H9 (cell line): ENCODE measurements at regions not wholly inside any gene's neighbourhood (a gene's known extent, or its start where the extent isn't known, plus 50 kb on each side); places are given as distances from the start of the nearest gene placed in this dataset.

Experiments used
- DNase-seq: peaks from one replicate; pipeline ENCODE4 v3.0.0-alpha.2; 2017
- H2AFZ ChIP-seq: one replicate; pipeline ENCODE4 v1.6.1; 2013; ENCODE audit warnings: mild to moderate bottlenecking, low read length, control low read depth, moderate library complexity
- H2AK5ac ChIP-seq: 2 replicates; pipeline ENCODE4 v1.6.1; 2013; ENCODE audit warnings: low read length, control low read depth, mixed read lengths; ENCODE audit not compliant: insufficient read length
- H2BK120ac ChIP-seq: one replicate; pipeline ENCODE4 v1.6.1; 2013; ENCODE audit warnings: low read depth, mild to moderate bottlenecking, low read length, control low read depth, inconsistent platforms; ENCODE audit not compliant: poor library complexity, severe bottlenecking
- H2BK12ac ChIP-seq: 2 replicates; pipeline ENCODE4 v1.6.1; 2013; ENCODE audit warnings: low read length, control low read depth, mixed read lengths, low read depth; ENCODE audit not compliant: insufficient read length
- H2BK15ac ChIP-seq: 2 replicates; pipeline ENCODE4 v1.6.1; 2013; ENCODE audit warnings: low read depth, low read length, control low read depth
- H2BK20ac ChIP-seq: one replicate; pipeline ENCODE4 v1.6.1; 2013; ENCODE audit warnings: low read depth, mild to moderate bottlenecking, low read length, control low read depth, inconsistent platforms; ENCODE audit not compliant: poor library complexity, severe bottlenecking
- H2BK5ac ChIP-seq: 2 replicates; pipeline ENCODE4 v1.6.1; 2013; ENCODE audit warnings: low read length, control low read depth, mixed read lengths; ENCODE audit not compliant: insufficient read length
- H3K14ac ChIP-seq: 2 replicates; pipeline ENCODE4 v1.6.1; 2013; ENCODE audit warnings: low read length, control low read depth; ENCODE audit not compliant: insufficient read depth
- H3K18ac ChIP-seq: 2 replicates; pipeline ENCODE4 v1.6.1; 2013; ENCODE audit warnings: low read depth, mild to moderate bottlenecking, mixed read lengths, low read length, control low read depth; ENCODE audit not compliant: insufficient read length
- H3K23ac ChIP-seq: 2 replicates; pipeline ENCODE4 v1.6.1; 2013; ENCODE audit warnings: low read length, control low read depth, mixed read lengths, low read depth; ENCODE audit not compliant: insufficient read length
- H3K23me2 ChIP-seq: 2 replicates; pipeline ENCODE4 v1.6.1; 2013; ENCODE audit warnings: low read depth, mild to moderate bottlenecking, mixed read lengths, low read length, control low read depth; ENCODE audit not compliant: insufficient read length, poor library complexity, severe bottlenecking
- H3K27ac ChIP-seq: 2 replicates; pipeline ENCODE4 v1.5.1; 2013; ENCODE audit warnings: low read length, control low read depth, mixed read lengths, low read depth; ENCODE audit not compliant: insufficient read length
- H3K27me3 ChIP-seq: 2 replicates; pipeline ENCODE4 v1.6.1; 2013; ENCODE audit warnings: low read length, control low read depth, inconsistent platforms; ENCODE audit not compliant: insufficient read depth
- H3K4ac ChIP-seq: 2 replicates; pipeline ENCODE4 v1.6.1; 2013; ENCODE audit warnings: low read depth, mild to moderate bottlenecking, control low read depth, inconsistent platforms, low read length, moderate library complexity
- H3K4me1 ChIP-seq: 2 replicates; pipeline ENCODE4 v1.6.1; 2013; ENCODE audit warnings: low read length, control low read depth, inconsistent platforms; ENCODE audit not compliant: insufficient read depth
- H3K4me2 ChIP-seq: 2 replicates; pipeline ENCODE4 v1.6.1; 2013; ENCODE audit warnings: low read length, control low read depth, mixed read lengths; ENCODE audit not compliant: insufficient read length, insufficient read depth
- H3K56ac ChIP-seq: 2 replicates; pipeline ENCODE4 v1.6.1; 2013; ENCODE audit warnings: low read depth, mild to moderate bottlenecking, mixed read lengths, low read length, control low read depth; ENCODE audit not compliant: insufficient read length
- H3K79me1 ChIP-seq: 2 replicates; pipeline ENCODE4 v1.6.1; 2013; ENCODE audit warnings: low read depth, mild to moderate bottlenecking, moderate library complexity, low read length, control low read depth, inconsistent platforms; ENCODE audit not compliant: insufficient read depth, poor library complexity, severe bottlenecking
- H3K79me2 ChIP-seq: 2 replicates; pipeline ENCODE4 v1.6.1; 2013; ENCODE audit warnings: low read length, control low read depth, inconsistent platforms; ENCODE audit not compliant: insufficient read depth
- H3K9ac ChIP-seq: 2 replicates; pipeline ENCODE4 v1.6.1; 2013; ENCODE audit warnings: low read length, control low read depth, mixed read lengths; ENCODE audit not compliant: insufficient read length; ENCODE audit errors: extremely low read depth
- H3K9me3 ChIP-seq: one replicate; pipeline ENCODE4 v1.6.1; 2013; ENCODE audit warnings: low read depth, low read length, inconsistent platforms; ENCODE audit not compliant: control insufficient read depth
- H3T11ph ChIP-seq: one replicate; pipeline ENCODE4 v1.6.1; 2013; ENCODE audit warnings: mild to moderate bottlenecking, low read length, control low read depth, inconsistent platforms
- H4K20me1 ChIP-seq: one replicate; pipeline ENCODE4 v1.6.1; 2013; ENCODE audit not compliant: control insufficient read depth, insufficient read length, insufficient read depth
- H4K5ac ChIP-seq: 2 replicates; pipeline ENCODE4 v1.6.1; 2013; ENCODE audit warnings: low read depth, mild to moderate bottlenecking, mixed read lengths, low read length, control low read depth; ENCODE audit not compliant: insufficient read length
- H4K8ac ChIP-seq: replicated peaks from 2 replicates; pipeline ENCODE4 v1.6.1; 2013; ENCODE audit warnings: low read length, control low read depth, mixed read lengths, low read depth; ENCODE audit not compliant: insufficient read length
- H4K91ac ChIP-seq: 2 replicates; pipeline ENCODE4 v1.6.1; 2013; ENCODE audit warnings: low read depth, mild to moderate bottlenecking, moderate library complexity, mixed read lengths, low read length, control low read depth; ENCODE audit not compliant: insufficient read length
- H3K27ac Mint-ChIP-seq, 3 experiments: 2 replicates in 2 of 3; 3 replicates in 1 of 3; pipeline ENCODE4 v1.8.0; 2020 to 2021; ENCODE audit warnings: mixed read lengths in 3 of 3, mild to moderate bottlenecking in 1 of 3, moderate library complexity in 1 of 3
- H3K27me3 Mint-ChIP-seq: 2 replicates; pipeline ENCODE4 v1.8.0; 2021; ENCODE audit warnings: low read depth, mild to moderate bottlenecking, moderate library complexity, mixed read lengths
- H3K36me3 Mint-ChIP-seq, 3 experiments: 2 replicates in 2 of 3; 3 replicates in 1 of 3; pipeline ENCODE4 v1.8.0; 2020 to 2021; ENCODE audit warnings: low read depth in 3 of 3, mixed read lengths in 3 of 3; ENCODE audit not compliant: insufficient read depth in 1 of 3
- H3K4me1 Mint-ChIP-seq, 2 experiments: 2 replicates each; pipeline ENCODE4 v1.8.0; 2020; ENCODE audit warnings: mixed read lengths in 2 of 2
- H3K4me3 Mint-ChIP-seq, 2 experiments: 2 replicates in 1 of 2; 3 replicates in 1 of 2; pipeline ENCODE4 v1.8.0; 2020 to 2021; ENCODE audit warnings: mild to moderate bottlenecking in 2 of 2, mixed read lengths in 2 of 2, moderate library complexity in 1 of 2
- H3K9me3 Mint-ChIP-seq, 2 experiments: 2 replicates in 1 of 2; 3 replicates in 1 of 2; pipeline ENCODE4 v1.8.0; 2020; ENCODE audit warnings: mild to moderate bottlenecking in 2 of 2, mixed read lengths in 2 of 2, moderate library complexity in 1 of 2
- CTCF ChIP-seq: fragments of 200-600 bp; sonication (generic); conservative IDR thresholded peaks from 3 replicates; pipeline ENCODE4 v1.8.0; 2021; ENCODE audit warnings: antibody characterized with exemption, mild to moderate bottlenecking
- WGBS: extraction: QIAGEN DNeasy Blood & Tissue Kit; methylation state at CpG from one replicate; pipeline ENCODE4 v1.1.7; 2013; ENCODE audit warnings: missing lambda C conversion rate, low lambda C conversion rate, mixed read lengths; ENCODE audit not compliant: insufficient read length; ENCODE audit errors: extremely low coverage; 5-methylcytosine and 5-hydroxymethylcytosine counted together

DNA sequence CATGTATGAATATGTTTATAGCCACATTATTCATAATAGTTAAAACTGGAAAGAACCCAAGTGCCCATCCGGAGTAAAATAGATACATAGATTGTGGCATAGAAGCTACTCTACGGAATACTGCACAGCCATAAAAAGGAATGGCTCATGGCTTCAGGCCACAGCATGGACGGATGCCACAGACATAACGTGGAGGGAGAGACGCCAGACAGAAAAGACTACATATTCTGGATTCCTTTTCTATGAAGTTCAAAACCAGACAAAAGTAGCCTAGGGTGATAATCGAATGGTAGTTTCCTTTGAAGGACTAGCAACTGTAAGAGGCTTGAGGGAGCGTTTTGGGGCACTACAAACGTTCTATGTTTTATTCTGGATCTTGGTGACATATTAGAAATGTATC is 58.9 kb upstream of the FOXI2 start:
- no peak overlapping the region for H3K4me3 Mint-ChIP-seq
- no peak overlapping the region for H2BK5ac ChIP-seq
- H3K4me1 Mint-ChIP-seq: peaks cover 0 to 6% of the 10 kb centered on the region in 2 experiments; a peak in 2 of 4 replicates
- no peak overlapping the region for H3K56ac ChIP-seq
- no peaks in the 10 kb centered on the region for H3K9me3 ChIP-seq
- H3K79me2 ChIP-seq: no peaks in the 10 kb centered on the region
- no peaks in the 10 kb centered on the region for H3K36me3 Mint-ChIP-seq
- H4K20me1 ChIP-seq: no peaks in the 10 kb centered on the region
- WGBS: no CpG with 5 or more reads among the region's 8 CpGs
- H2AK5ac ChIP-seq: no peak overlapping the region
- no peak overlapping the region for H3K4me2 ChIP-seq
- H2BK20ac ChIP-seq: no peak overlapping the region
- H3K27ac Mint-ChIP-seq: no peak overlapping the region
- no peak overlapping the region for H4K8ac ChIP-seq
- no peak overlapping the region for H4K91ac ChIP-seq
- no peaks in the 10 kb centered on the region for H3K27me3 ChIP-seq
- no peak overlapping the region for H3T11ph ChIP-seq
- no peaks in the 10 kb centered on the region for H3K23me2 ChIP-seq
- H3K9ac ChIP-seq: no peak overlapping the region
- no peak overlapping the region for H2BK120ac ChIP-seq
- no peak overlapping the region for H2BK12ac ChIP-seq
- H2BK15ac ChIP-seq: no peak overlapping the region
- H2AFZ ChIP-seq: no peak overlapping the region
- no peak overlapping the region for H3K18ac ChIP-seq
- no peak overlapping the region for H3K14ac ChIP-seq
- no peak overlapping the region for H3K27ac ChIP-seq
- no peak for DNase-seq
- no peak for TF ChIP-seq CTCF
- H3K27me3 Mint-ChIP-seq: no peaks in the 10 kb centered on the region; the same call in 1 of the 2 replicates
- no peaks in the 10 kb centered on the region for H3K4me1 ChIP-seq
- no peaks in the 10 kb centered on the region for H3K79me1 ChIP-seq
- H3K9me3 Mint-ChIP-seq: no peaks in the 10 kb centered on the region
- H3K23ac ChIP-seq: no peak overlapping the region
- H3K4ac ChIP-seq: no peak overlapping the region
- H4K5ac ChIP-seq: no peak overlapping the region
